K562 (cell line): ENCODE measurements at regions not wholly inside any gene's neighbourhood (a gene's known extent, or its start where the extent isn't known, plus 50 kb on each side); places are given as distances from the start of the nearest gene placed in this dataset.

Source experiments
- ATAC-seq: fragments of 200-7000 bp; cut with Tn5 transposase; 3 replicates; pipeline ENCODE4 v1.9.1; 2020; ENCODE audit warnings: moderate library complexity
- BruUV-seq: library from RNA; stranded (reverse); fragments of 400-500 nt; replicated peaks from 2 replicates; lab custom pipeline; 2021; lab: Mats Ljungman, UMichigan
- CTCF ChIA-PET: fragments of 300-600 bp; formaldehyde crosslinking; extraction: SDS; loops from one replicate; lab custom pipeline; 2021; ENCODE audit warnings: low intra/inter-chr PET ratio; lab: Yijun Ruan, JAX
- POLR2A ChIA-PET: fragments of 300-600, 350-650 bp; sonication (Branson Sonifier 250); formaldehyde crosslinking; extraction: SDS; loops from one replicate; lab custom pipeline; 2021; ENCODE audit warnings: antibody characterized with exemption, inconsistent platforms; lab: Yijun Ruan, JAX
- DNase-seq, 4 experiments: peaks; one replicate each; pipeline versions ENCODE4 v3.0.0 to v3.0.0-alpha.2; 2011 to 2018; ENCODE audit warnings: low spot score in 3 of 4, mixed read lengths in 3 of 4; ENCODE audit errors: extremely low read depth in 1 of 4
- FAIRE-seq: peaks from 2 replicates; lab custom pipeline; 2011; peaks lifted over from hg19 to GRCh38; lab: Jason Lieb, UNC
- H2AFZ ChIP-seq: 2 replicates; pipeline ENCODE4 v1.6.0; 2011; ENCODE audit warnings: low read depth, low read length, control low read depth, inconsistent platforms
- H3K27ac ChIP-seq: fragments of 200-600 bp; 3 replicates; pipeline ENCODE4 v1.8.0; 2011; ENCODE audit warnings: low read depth, mild to moderate bottlenecking, control low read depth, inconsistent platforms, low read length, moderate library complexity, mixed read lengths; ENCODE audit errors: extremely low read depth
- H3K27me3 ChIP-seq, 2 experiments: fragments of 300-600 bp in 1 of 2; 2 replicates in 1 of 2; 3 replicates in 1 of 2; pipeline versions ENCODE4 v1.6.0 to v1.8.0; 2011; ENCODE audit warnings: inconsistent platforms in 2 of 2, low read length in 2 of 2, mild to moderate bottlenecking in 1 of 2, mixed read lengths in 1 of 2, moderate library complexity in 1 of 2; ENCODE audit not compliant: control insufficient read depth in 2 of 2, insufficient read depth in 2 of 2
- H3K36me3 ChIP-seq: fragments of 300-600 bp; 3 replicates; pipeline ENCODE4 v1.8.0; 2011; ENCODE audit warnings: mild to moderate bottlenecking, low read length, inconsistent platforms; ENCODE audit not compliant: control insufficient read depth, insufficient read depth
- H3K4me1 ChIP-seq, 2 experiments: fragments of 200-600 bp in 1 of 2; replicated peaks in 1 of 2; 2 replicates in 1 of 2; 3 replicates in 1 of 2; pipeline versions ENCODE4 v1.5.1 to v1.8.0; 2011; ENCODE audit warnings: inconsistent platforms in 2 of 2, low read length in 2 of 2, mild to moderate bottlenecking in 1 of 2, mixed read lengths in 1 of 2, moderate library complexity in 1 of 2; ENCODE audit not compliant: control insufficient read depth in 2 of 2, insufficient read depth in 2 of 2
- H3K4me2 ChIP-seq: 2 replicates; pipeline ENCODE4 v1.6.1; 2011; ENCODE audit warnings: low read length, control low read depth, inconsistent platforms, mixed read lengths; ENCODE audit not compliant: insufficient read depth
- H3K4me3 ChIP-seq: fragments of 200-600 bp; sonication (generic), shearing (Covaris generic); 2 replicates; pipeline ENCODE4 v1.5.1; 2016; ENCODE audit warnings: control low read depth, inconsistent platforms
- H3K79me2 ChIP-seq: fragments of 200-600 bp; 3 replicates; pipeline ENCODE4 v1.8.0; 2011; ENCODE audit warnings: low read length, inconsistent platforms; ENCODE audit not compliant: control insufficient read depth, insufficient read depth
- H3K9ac ChIP-seq, 2 experiments: 2 replicates each; pipeline versions ENCODE4 v1.6.0 to v1.6.1; 2011; ENCODE audit warnings: low read depth in 2 of 2, low read length in 2 of 2, control low read depth in 1 of 2, inconsistent platforms in 1 of 2, mild to moderate bottlenecking in 1 of 2, mixed read lengths in 1 of 2; ENCODE audit not compliant: insufficient read depth in 1 of 2
- H3K9me1 ChIP-seq: one replicate; pipeline ENCODE4 v1.6.0; 2011; ENCODE audit warnings: inconsistent platforms, mild to moderate bottlenecking, low read length, moderate library complexity; ENCODE audit not compliant: control insufficient read depth, insufficient read depth
- H3K9me3 ChIP-seq: replicated peaks from 2 replicates; pipeline ENCODE4 v1.5.1; 2011; ENCODE audit warnings: low read depth, low read length, inconsistent platforms; ENCODE audit not compliant: control insufficient read depth, insufficient read depth
- H4K20me1 ChIP-seq: replicated peaks from 2 replicates; pipeline ENCODE4 v1.6.1; 2011; ENCODE audit warnings: low read length, inconsistent platforms, mixed read lengths; ENCODE audit not compliant: control insufficient read depth, insufficient read depth
- ARNT ChIP-seq, 2 experiments: fragments of 450-650 bp; IDR thresholded peaks; 2 replicates each; pipeline ENCODE4 v1.6.1; 2016; ENCODE audit warnings: mild to moderate bottlenecking in 1 of 2
- EGR1 ChIP-seq: fragments of 450-650 bp; conservative IDR thresholded peaks from 2 replicates; pipeline ENCODE4 v1.6.1; 2017; ENCODE audit warnings: mild to moderate bottlenecking
- HBP1 ChIP-seq: fragments of 450-650 bp; formaldehyde crosslinking; IDR thresholded peaks from 2 replicates; pipeline ENCODE4 v1.4.0; 2022; ENCODE audit warnings: missing genetic modification characterization
- HCFC1 ChIP-seq: IDR thresholded peaks from 2 replicates; pipeline ENCODE4 v1.6.1; 2012; ENCODE audit warnings: low read depth, low read length, improper control_type of control experiment
- KLF16 ChIP-seq: IDR thresholded peaks from 2 replicates; pipeline ENCODE4 v1.6.1; 2016; ENCODE audit warnings: antibody characterized with exemption
- RREB1 ChIP-seq: fragments of 250-450 bp; sonication (Bioruptor Pico); IDR thresholded peaks from 2 replicates; pipeline ENCODE4 v1.4.0; 2020
- TBP ChIP-seq: optimal IDR thresholded peaks from 2 replicates; pipeline ENCODE3; 2011; ENCODE audit warnings: low read depth, low read length, improper control_type of control experiment
- XRCC3 ChIP-seq: fragments of 450-650 bp; IDR thresholded peaks from 2 replicates; pipeline ENCODE4 v1.6.1; 2017; ENCODE audit warnings: mild to moderate bottlenecking, moderate library complexity
- WGBS: fragments of 100-300 bp; shearing (Covaris generic); methylation state at CpG from one replicate; pipeline ENCODE4 v1.1.6; 2016; ENCODE audit warnings: low coverage, mixed read lengths; ENCODE audit not compliant: insufficient coverage; ENCODE audit errors: missing lambda C conversion rate; 5-methylcytosine and 5-hydroxymethylcytosine counted together
- in situ Hi-C: fragments of 300-500 bp; cut with MboI; formaldehyde crosslinking; loops from 4 replicates; pipeline ENCODE4 v1.15.0; 2018; ENCODE audit warnings: inconsistent platforms, mixed read lengths
- intact Hi-C: fragments of 100-400 bp; cut with micrococcal nuclease; formaldehyde crosslinking; loops from 2 replicates; pipeline ENCODE4 v1.14.2; 2022

- no peaks in the 10 kb centered on the region for H3K36me3 ChIP-seq
- no peak overlapping the region for H3K4me2 ChIP-seq
- H3K27ac ChIP-seq: no peak overlapping the region
- no TSS peak for BruUV-seq
- DNase-seq: no peak
- CTCF ChIA-PET: no interaction called here
- intact Hi-C loops: no loop called here
- no peaks in the 10 kb centered on the region for H4K20me1 ChIP-seq
- no peaks in the 10 kb centered on the region for H3K79me2 ChIP-seq
- POLR2A ChIA-PET: interaction anchor here (0.6 to 0.7 kb wide), 2 partner anchors 922 to 1172 kb away, joined by 3 read pairs; no protein-coding TSS in a partner anchor
- no peaks in the 10 kb centered on the region for H3K27me3 ChIP-seq
- ATAC-seq: no peak
- H2AFZ ChIP-seq: no peak overlapping the region
- no peaks in the 10 kb centered on the region for H3K9me1 ChIP-seq
- H3K4me3 ChIP-seq: no peak overlapping the region
- no peaks in the 10 kb centered on the region for H3K4me1 ChIP-seq
- no peak overlapping the region for H3K9ac ChIP-seq
- no peak for TF ChIP-seq ARNT (IDR thresholded peaks at IDR 0.05)
- no peak for TF ChIP-seq XRCC3
- TF ChIP-seq EGR1: no peak
- no peak for TF ChIP-seq TBP
- no peak for TF ChIP-seq RREB1 (CRISPR knock-in tag)
- TF ChIP-seq HCFC1: no peak
- TF ChIP-seq KLF16: no peak
- no peak for TF ChIP-seq HBP1 (CRISPR knock-in tag)
- in situ Hi-C loops: no loop called here
- no peak for FAIRE-seq
- 0% methylated on average over 4 of the region's 5 CpGs for WGBS
- H3K9me3 ChIP-seq: no peaks in the 10 kb centered on the region
Measured at GRCh38 chr2:226087505-226088365, 688.2 kb downstream of the NYAP2 start.
